ENCODE measurements at regions not wholly inside any gene's neighbourhood (a gene's known extent, or its start where the extent isn't known, plus 50 kb on each side); places are given as distances from the start of the nearest gene placed in this dataset.

DNA sequence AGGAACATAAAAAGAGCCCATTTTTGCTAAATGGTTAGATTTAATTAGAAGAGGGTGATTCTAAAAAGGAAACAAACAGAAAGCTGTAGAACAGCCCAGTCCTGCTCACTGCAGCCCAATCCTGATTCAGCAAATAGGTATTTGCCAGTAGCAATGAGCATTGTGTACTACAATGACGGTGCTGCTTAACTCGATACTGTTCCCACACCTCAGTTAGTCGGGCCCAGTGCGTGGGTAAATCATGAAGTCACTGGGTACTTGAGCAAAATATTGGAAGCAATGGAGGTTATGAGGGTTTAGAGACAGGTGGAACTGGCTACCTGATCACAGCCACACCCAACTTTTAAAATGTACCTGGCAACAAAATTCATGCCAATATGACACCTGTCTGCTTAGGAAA is 101.5 kb upstream of the ADGRL2 start:
- TF ChIP-seq, protein P1, sequence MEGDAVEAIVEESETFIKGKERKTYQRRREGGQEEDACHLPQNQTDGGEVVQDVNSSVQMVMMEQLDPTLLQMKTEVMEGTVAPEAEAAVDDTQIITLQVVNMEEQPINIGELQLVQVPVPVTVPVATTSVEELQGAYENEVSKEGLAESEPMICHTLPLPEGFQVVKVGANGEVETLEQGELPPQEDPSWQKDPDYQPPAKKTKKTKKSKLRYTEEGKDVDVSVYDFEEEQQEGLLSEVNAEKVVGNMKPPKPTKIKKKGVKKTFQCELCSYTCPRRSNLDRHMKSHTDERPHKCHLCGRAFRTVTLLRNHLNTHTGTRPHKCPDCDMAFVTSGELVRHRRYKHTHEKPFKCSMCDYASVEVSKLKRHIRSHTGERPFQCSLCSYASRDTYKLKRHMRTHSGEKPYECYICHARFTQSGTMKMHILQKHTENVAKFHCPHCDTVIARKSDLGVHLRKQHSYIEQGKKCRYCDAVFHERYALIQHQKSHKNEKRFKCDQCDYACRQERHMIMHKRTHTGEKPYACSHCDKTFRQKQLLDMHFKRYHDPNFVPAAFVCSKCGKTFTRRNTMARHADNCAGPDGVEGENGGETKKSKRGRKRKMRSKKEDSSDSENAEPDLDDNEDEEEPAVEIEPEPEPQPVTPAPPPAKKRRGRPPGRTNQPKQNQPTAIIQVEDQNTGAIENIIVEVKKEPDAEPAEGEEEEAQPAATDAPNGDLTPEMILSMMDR (IDR thresholded peaks at IDR 0.05), result no peak
- no peak for TF ChIP-seq EP300 (IDR thresholded peaks at IDR 0.05)
- no peak for TF ChIP-seq POLR2AphosphoS5 (IDR thresholded peaks at IDR 0.05)
- TF ChIP-seq POLR2A (IDR thresholded peaks at IDR 0.05), result no peak

Data from sigmoid colon (tissue), 4 donors.